GM19043 (cell line): ENCODE measurements at regions not wholly inside any gene's neighbourhood (a gene's known extent, or its start where the extent isn't known, plus 50 kb on each side); places are given as distances from the start of the nearest gene placed in this dataset.
"Not testable (repeated sequence)": the region's sequence is repeated elsewhere in the genome, so short reads cannot be mapped to it uniquely, and the experiment has no call there.

Experiments
- ATAC-seq: cut with Tn5 transposase; IDR thresholded peaks from one replicate; pipeline ENCODE4 v1.9.1; 2021; ENCODE audit warnings: low read depth; ENCODE audit not compliant: unreplicated experiment

- no peak for ATAC-seq
Measured at GRCh38 chr4:4671774-4672349, 130.0 kb upstream of the STX18 start.

GRCh38 chr4:4670869-4671268 lies 129.0 kb upstream of the STX18 start:
- ATAC-seq, result no peak

DNA sequence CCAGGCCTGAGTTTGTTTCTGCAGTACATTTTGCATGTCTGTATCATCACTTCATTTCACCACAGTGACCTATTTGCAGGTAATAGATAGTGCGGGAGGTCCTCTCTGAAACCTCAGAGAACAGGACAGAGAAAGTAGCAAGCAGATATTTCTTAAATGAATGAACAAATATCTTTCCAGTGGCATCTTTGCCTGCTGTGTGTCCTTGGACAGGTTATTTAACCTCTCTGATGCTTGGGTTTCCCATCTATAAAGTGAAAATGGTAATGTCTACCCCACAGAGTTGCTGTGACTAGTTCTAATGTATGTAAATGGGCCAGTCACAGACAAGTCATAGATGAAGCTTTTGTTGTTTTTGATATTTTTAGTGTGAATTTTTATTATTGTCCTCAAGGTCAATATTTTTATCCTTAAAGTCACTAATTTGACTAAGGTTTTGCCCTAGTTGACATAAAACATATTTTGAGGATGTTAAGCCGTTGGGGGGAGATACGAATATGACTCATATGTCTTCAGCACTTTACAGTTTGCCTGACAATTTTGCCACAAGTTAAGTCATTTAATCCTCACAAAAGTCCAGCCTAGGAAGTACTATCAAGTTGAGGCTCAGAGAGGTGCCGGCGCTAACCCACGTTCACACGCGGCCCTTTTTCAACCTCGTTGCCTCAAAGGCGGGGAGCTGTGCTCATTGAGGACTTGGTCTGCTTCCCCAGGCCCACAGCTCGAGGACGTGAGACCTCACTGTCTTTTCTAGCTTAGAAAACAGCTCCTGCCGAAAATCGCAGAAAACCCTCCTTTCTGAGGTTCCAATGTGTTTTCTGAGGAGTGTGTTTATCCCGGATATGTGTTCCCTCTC lies 126.7 kb upstream of the STX18 start:
- no peak for ATAC-seq

- ATAC-seq, result no peak
Measured at GRCh38 chr4:4667622-4668081, 125.8 kb upstream of the STX18 start.

DNA sequence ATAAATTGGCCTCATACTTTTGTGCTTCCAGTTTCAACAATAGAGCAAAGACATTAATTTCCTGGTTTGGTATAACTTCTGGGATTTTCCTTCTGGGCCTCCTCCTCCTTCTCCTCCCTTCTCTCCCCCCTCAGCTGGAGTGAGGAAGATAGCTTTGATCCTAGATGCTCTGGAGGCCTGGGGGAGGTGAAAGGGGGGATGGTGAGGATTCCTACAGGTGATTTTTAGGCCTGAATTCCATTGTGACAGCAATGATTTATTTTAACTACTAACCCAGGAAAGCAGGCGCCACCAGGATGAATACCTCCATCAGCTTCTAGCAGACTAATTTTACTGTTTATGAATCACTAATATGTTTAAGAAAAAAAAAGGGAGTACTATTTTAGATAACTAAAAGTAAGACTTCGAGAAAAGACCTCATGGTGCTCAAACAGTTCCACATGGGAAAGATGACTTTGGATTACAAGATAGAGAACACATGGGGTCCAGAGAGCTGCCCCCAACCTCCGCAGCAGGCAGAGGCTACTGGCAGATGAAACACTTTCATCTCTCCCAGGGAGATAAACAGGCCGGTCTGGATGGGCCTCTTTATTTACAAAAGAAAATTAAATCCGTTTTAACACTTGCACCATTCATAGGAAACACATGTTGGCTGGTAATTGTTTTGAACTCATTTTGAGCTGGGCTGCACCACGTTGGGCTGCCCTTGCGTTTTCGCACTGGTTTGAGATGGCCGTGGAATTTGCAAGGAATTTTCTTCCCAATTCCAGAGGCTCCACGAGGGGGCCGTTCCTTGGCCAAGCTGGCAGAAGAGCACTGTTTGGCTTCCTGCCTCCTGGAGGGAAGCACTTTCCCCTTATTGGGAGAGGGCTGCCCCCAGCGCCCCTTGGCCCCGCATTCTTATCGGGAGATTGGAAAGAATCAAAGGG lies 125.1 kb upstream of the STX18 start:
- no peak for ATAC-seq

DNA sequence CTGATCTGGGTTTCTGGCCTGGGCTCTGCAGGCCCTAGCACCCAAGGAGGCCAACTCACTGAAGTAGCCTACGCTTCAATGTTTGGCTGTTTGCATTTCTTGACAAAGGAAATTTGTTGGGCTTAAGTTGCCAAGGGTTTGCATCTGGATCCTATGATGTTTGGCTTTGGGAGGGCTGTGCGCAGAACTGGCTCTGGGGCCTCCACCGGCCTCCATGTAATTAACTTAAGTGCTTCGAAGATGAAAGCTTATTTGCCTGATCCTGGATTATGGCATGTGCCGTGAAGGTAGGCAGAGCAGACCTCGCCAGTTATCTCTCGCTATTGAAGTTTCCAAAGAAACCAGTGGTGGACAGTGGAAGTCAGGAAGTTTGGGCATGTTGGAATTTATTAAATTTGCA lies 124.3 kb upstream of the STX18 start:
- ATAC-seq, result no peak

DNA sequence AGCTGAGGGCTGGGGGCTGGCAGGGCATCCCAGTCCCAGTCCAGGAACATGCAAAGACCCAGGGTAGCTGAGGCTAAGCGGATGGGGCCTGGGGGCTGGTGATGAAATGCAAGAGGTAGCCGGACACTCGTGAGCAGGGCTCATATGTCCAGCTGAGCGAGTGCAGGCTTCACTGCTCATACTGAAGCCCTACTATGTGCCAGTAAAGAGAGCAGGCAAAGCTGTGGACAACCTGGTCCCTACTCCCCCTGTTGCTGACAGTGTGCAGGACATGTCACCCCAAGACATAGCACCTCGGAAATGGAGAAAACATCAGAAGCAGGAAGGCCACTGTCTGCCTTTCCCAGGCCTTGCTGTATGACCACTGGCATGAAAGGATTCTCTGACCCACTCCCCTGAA lies 122.4 kb upstream of the STX18 start:
- no peak for ATAC-seq

DNA sequence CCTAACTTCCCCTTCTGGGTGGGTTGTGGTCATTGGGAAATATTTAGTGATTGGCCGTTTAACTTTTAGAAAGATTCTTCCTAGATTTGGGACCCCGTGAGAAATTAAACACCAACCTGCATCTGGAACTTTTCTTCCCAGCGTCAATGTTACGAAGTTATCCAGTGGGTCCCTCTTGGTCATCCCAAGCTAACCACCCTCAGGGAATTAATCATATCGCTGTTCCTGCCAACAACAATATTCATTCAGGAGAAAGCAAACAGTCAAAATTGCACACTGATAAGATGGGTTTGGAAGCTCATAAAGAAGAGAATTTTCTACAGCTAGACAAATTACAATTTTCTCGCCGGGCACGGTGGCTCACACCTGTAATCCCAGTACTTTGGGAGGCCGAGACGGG lies 121.2 kb upstream of the STX18 start:
- ATAC-seq, result no peak

DNA sequence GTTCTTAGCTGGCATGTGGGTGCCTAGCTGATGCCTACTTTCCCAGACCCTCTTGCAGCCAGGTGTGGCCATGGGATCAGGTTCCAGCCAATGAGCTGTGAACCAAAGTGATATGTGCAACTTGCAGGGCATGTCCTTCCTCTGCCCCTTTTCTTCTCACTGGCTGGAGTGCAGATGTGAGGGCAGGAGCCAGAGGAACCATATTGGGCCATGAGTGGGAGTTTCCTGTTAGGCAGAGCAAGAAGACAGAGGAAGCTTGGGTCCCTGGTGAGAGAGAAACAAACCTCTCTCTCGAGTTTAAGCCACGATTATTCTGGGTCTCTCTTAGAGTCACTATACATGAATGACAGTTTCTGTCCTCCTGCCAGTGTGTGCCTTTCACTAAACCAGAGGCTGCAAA lies 120.4 kb upstream of the STX18 start:
- no peak for ATAC-seq

GRCh38 chr4:4659871-4660651 lies 118.2 kb upstream of the STX18 start:
- no peak for ATAC-seq

- no peak for ATAC-seq
Measured at GRCh38 chr4:4658052-4658451, 116.2 kb upstream of the STX18 start.

- ATAC-seq, result no peak
Measured at GRCh38 chr4:4656977-4657376, 115.1 kb upstream of the STX18 start.

DNA sequence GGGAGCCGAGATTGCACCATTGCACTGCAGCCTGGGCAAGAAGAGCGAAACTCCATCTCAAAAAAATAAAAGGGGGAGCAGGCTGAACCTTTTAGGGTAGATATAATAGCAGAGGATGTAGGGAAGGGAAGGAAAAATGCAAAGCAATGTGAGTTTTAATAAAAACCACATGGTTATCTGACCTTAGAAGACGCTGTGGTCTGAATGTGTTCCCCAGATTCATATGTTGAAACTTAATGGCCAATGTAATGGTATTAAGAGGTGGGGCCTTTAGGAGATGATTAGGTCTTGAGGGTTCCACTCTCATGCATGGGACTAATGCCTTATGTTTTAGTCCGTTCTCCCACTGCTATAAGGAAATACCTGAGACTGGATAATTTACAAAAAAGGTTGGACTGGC lies 114.1 kb upstream of the STX18 start:
- no peak for ATAC-seq

DNA sequence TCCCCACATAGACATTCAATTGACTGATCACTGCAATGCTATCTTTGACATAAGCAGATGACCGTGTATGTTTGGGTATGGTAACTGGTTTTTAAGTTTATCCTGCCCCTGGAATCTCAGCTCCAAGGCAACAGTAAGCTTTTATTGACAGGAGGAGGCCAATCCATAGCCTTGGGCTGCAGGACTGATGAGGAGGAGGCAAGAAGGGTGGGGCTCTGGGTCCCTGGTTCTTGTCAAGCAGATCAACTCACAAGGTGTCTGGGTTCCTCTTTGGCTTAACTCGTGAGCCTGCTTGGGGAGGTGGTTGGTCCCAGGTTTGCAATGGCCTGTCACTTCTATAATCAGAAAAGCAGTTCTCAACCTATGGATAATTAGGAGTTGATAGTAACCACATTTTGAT lies 113.2 kb upstream of the STX18 start:
- no peak for ATAC-seq

DNA sequence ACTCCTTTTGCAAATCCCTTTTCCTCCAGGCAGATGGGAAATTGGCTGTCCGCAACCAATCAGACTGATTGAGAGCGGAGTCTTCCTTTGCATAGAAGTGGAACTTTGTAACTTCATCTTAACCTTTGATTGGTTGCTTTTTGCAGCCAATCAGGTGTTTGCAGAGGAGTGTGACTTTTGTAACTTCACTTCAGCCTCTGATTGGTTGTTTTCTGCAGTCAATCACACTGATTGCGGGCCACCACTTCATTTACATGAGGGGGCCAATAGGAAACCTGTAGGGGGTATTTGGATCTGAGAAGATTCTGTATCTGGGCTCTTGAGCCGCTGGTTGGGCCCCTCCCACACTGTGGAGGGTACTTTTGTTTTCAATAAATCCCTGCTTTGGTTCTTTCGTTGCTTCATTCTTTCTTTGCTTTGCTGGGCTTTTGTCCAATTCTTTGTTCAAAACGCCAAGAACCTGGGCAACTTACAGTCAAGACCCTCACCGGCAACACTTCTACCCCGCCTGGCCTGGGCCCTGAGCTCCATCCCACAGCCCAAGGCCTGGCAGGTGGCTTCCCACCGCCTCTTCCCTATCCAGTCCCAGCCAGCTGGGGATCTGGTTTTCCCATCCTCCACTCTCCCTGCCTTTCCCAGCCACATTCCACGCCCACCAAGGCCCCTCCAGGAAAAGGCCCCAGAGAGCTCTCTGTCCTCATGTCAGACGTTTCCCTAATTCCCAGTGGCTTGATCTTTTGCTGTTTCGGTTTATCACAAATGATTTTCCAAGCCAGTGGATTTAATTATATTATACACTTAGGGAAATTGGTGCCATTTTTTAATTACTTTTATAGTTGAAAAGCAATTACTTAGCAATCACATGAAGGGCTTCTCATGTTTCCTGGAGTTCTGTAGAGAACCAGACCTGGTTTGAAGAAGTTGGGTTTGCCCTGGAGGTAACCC lies 110.2 kb upstream of the STX18 start:
- no peak for ATAC-seq

- ATAC-seq, result no peak
Measured at GRCh38 chr4:4647041-4647440, 105.2 kb upstream of the STX18 start.

DNA sequence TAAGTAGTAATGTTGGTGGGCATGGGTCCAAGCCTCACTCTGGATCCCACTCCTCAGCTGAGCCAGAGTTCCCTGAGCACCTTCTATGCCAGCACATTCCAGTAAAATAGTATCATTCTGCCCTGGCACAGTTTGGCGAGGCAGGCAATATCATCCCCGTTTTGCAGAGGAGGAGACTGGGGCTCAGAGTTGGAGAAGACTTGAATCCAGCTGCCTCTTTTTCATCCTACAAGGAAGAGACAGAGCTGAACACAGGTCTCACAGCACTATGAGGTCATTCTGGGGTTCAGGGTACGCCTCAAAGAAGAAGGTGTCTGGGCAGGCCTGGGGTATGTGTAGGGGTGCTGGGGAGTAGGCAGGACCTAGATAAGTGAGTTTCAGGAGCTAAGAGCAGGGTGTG lies 103.9 kb upstream of the STX18 start:
- no peak for ATAC-seq

- ATAC-seq, result not testable (repeated sequence)
Measured at GRCh38 chr4:4644277-4644676, 102.4 kb upstream of the STX18 start.

DNA sequence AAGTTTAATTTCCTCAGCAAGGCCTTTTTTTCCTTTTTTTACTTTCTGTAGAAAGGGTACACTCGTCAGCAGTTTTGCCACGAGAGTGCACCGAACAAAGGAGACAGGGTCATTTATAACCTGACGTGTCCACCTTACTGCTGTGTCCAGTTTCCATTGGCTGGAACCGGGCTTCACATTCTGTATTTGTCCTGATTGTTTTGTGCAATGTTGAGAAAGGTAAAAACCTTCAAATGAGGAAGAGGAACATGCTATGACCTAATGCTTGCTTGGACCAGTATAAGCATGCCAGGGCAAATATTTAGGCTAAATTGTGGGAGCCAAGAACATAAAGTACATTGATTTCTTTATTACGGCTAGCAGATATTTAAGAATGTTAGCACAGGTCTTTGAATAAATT lies 101.9 kb upstream of the STX18 start:
- not testable (repeated sequence) for ATAC-seq
